OCI-LY1 (cell line): ENCODE measurements at regions not wholly inside any gene's neighbourhood (a gene's known extent, or its start where the extent isn't known, plus 50 kb on each side); places are given as distances from the start of the nearest gene placed in this dataset.

Experiments used
- CTCF ChIP-seq: fragments of 200-600 bp; sonication (generic), shearing (Covaris generic); IDR thresholded peaks from 2 replicates; pipeline ENCODE4 v1.5.1; 2017; ENCODE audit warnings: mild to moderate bottlenecking, antibody characterized with exemption, low read length, moderate library complexity, mixed read lengths
- EZH2 ChIP-seq: fragments of 200-600 bp; sonication (generic), shearing (Covaris generic); IDR thresholded peaks from 2 replicates; pipeline ENCODE4 v1.8.0; 2017; ENCODE audit warnings: borderline replicate concordance, mixed run types, mild to moderate bottlenecking, antibody characterized with exemption, low read length, moderate library complexity, mixed read lengths

GRCh38 chr5:4124221-4124970 lies 528.8 kb downstream of the IRX1 start:
- TF ChIP-seq CTCF (no peak), EZH2 (no peak)
